Epidermal melanocyte (primary cell): ENCODE measurements at regions not wholly inside any gene's neighbourhood (a gene's known extent, or its start where the extent isn't known, plus 50 kb on each side); places are given as distances from the start of the nearest gene placed in this dataset.
"Not testable (repeated sequence)": the region's sequence is repeated elsewhere in the genome, so short reads cannot be mapped to it uniquely, and the experiment has no call there.

Experiments
- DNase-seq: peaks from one replicate; pipeline ENCODE4 v3.0.0; 2011; ENCODE audit warnings: low spot score; ENCODE audit not compliant: insufficient read length

DNA sequence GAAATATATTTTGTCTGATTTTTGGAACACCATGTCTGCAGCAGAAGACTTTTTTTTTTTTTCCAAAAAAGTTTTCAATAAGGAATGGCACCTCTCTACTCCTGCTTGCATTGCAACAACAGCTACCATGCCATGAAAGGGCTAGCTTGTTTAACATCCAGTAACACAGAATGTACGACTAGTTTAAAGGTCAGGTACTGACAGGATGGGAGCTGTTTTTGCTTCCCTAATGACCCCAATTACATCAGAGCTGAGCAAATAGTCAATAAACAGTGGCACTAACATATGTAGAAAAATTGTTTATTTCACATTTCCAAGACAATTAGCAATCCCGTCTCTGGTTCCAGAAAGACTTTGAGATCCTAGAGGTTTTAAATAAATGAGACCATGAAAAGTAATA, 693.8 kb downstream of the NR2F1-AS1 start:
- no peak for DNase-seq

DNA sequence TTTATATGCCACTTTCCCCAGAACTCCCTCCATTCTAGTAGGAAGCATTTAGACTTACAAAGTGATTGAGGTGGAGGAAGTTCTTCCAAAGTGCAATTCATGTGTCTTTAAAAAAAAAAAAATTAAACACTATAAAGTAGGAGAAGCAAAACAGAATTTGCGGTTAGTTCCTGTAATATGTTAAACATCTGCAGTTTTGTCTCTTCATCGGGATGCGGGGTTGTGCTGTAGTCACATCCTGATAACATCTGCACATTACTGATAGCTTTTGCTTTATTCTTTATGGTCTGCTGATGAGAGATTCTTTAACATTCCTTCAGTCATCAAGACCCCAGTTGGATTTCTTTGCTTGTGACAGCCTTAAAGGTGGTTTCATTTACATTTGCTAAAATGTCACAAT, 694.3 kb downstream of the NR2F1-AS1 start:
- DNase-seq, result no peak

DNA sequence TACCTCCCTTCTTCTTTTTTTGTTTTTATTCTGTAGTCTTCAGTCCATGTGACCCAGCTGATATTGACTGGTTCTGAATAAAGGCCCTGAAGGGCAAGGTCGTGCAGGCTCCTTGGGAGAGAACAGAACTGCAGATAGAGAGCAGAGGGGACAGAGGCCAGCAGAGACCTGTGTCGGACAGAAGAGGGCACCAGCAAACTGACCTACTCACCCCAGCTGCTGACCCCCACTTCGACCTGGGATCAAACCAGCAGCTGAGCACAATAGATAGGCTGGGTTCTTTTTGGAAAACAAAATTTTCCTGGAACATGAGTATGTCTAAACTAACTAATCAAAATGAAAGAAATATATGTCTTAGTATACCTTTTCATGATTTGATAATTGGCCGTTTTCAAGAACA, 695.1 kb downstream of the NR2F1-AS1 start:
- DNase-seq, result no peak

- DNase-seq, result no peak
These were observed 696.5 kb downstream of the NR2F1-AS1 start for GRCh38 chr5:92884469-92884868.

DNA sequence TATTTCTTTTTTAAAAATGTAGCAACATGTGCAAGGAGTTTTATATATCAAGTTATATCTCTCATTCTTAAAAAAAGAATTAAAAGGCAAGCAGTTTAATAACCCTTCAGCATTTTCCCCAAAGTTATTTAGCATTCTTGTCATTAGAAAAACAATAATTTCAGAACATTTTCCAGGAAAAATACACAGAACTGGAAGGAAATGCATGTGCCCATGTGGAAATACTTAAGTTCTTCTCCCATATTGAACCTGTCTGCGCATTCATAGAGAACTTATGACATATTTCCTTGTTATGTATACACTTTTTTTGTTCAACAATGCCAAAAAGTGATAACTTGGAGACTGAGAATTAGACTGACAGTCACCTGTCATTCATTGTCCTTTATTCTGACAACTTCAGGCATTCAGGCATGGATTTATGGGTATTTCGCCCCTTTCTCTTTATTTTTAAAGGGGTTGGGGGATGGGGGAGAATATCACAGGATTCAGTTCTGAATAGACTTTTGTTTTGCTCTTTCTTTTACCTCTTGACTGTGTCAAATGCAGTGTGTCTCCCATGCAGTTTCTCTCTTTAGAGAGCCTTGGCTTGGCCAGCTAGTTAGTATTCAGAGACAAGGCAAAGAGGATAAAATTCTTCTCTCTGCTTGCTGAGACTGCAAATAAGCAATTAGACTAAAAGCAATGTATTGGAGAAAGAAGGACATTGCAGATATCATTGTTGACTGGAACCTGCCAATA, 701.0 kb downstream of the NR2F1-AS1 start:
- no peak for DNase-seq

- no peak for DNase-seq
These were observed 706.2 kb downstream of the NR2F1-AS1 start for GRCh38 chr5:92874790-92875189.

- no peak for DNase-seq
These were observed 712.6 kb downstream of the NR2F1-AS1 start for GRCh38 chr5:92868442-92868841.

DNA sequence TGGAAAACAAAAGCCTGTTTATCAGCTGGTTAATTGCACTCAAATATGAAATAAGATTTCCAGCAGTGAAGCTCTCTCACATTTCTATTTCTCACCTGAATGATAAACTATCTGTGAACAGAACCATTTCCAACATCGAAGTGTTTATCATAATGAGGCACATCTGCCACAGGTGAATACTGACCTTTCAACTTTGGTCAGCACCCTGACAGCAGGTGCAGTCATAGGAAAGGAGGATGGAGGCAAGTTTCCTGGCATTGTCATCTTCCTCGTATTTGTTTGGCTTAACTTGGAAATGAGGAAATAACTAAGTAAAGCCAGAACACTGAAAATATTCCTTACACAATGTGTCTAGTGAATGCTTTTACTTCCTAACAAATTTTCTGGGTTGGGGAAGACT, 716.4 kb downstream of the NR2F1-AS1 start:
- DNase-seq, result no peak

- no peak for DNase-seq
These were observed 717.4 kb downstream of the NR2F1-AS1 start for GRCh38 chr5:92863666-92864065.

DNA sequence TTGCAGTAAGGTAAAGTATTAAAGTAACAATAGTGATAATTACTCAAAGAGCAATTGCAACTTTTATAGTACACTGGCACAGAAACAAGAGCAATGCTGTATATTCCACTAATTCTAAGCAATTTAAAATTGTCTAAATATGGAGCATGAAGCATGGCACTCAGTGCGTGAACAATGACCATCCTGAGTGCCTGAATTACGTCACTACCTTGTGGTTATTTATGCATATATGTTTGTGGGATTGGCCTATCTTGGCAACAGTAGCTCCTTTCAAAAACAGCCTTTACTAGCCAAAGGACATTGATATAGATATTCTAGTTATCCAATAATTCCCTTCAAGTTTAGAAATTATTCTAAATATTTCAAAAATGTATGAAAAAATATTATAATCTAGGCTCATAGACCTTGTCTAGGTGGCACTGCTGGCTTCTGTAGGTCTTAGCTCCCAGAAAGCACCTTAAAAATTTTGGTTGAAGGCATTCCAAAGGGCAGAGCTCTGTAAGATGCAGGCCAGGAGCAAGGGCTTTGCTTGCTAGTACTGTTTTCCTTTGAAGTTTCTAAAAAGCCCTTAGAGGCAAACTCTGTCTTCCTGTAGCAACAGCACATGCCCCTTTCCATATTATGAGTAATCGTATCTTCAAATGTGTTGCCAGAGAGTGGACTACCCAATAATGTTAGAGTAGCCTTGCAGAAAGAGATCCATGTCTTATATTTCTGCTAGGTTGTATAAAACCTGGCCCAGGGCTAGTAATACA, 719.3 kb downstream of the NR2F1-AS1 start:
- no peak for DNase-seq

DNA sequence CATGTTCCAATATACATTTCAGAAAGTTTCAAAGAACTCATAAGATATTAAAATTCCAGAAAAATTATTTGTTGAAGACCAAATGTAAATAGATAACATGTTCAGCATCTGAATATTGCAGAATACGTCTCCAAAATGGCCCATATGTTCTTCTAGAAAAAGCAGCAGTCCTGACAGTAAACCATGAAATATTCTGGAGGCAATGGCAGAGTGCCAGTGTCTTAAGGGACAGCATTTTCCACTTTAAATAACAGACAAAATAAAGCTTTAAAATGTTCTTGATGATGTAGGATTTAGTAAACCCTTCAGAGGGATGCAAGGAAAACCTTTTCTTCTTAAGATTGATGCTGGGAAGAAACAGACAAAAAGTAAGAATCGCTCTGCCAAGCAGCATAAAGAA, 721.0 kb downstream of the NR2F1-AS1 start:
- no peak for DNase-seq

GRCh38 chr5:92852219-92852618, 728.8 kb downstream of the NR2F1-AS1 start:
- DNase-seq, result no peak

- no peak for DNase-seq
These were observed 730.1 kb downstream of the NR2F1-AS1 start for GRCh38 chr5:92850886-92851285.

DNA sequence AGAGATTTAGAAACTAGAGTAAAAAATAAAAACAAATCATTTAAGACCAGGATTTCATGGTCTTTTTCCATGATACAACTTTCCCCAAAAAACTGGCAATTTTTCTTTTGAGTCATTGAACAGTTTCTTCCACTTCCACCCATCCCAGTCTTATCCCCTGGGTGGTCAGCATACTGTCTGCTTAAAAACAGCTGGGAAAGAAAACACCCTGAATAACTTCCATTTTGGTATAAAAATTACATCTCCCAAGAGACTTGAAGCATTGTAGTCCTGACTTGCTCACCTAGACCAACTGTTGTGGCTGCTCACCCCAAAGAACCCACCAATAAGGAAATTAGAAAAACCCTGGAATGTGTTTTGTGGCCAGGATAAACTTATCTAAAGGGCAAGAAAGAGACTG, 731.3 kb downstream of the NR2F1-AS1 start:
- no peak for DNase-seq

GRCh38 chr5:92841604-92842155, 739.3 kb downstream of the NR2F1-AS1 start:
- DNase-seq, result no peak

DNA sequence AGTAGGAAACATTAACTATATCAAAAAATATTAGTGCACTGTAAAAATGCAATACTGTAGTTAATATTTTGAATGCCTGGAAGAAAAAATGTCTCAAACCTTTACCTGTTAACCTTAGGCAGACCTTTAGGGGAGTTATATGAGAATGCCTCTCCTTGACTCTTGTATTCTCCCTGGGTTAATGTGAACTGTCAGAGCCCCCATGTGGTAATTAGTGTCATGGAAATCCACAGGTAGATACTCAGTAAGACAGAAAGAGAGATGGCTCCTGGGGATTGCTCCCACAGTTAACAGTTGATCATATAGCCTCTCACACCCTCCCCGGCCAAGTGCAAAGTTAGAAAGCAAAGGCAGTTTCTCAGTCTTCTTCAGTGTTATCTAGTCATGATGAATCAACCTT, 742.8 kb downstream of the NR2F1-AS1 start:
- no peak for DNase-seq

- no peak for DNase-seq
These were observed 743.9 kb downstream of the NR2F1-AS1 start for GRCh38 chr5:92836855-92837755.

DNA sequence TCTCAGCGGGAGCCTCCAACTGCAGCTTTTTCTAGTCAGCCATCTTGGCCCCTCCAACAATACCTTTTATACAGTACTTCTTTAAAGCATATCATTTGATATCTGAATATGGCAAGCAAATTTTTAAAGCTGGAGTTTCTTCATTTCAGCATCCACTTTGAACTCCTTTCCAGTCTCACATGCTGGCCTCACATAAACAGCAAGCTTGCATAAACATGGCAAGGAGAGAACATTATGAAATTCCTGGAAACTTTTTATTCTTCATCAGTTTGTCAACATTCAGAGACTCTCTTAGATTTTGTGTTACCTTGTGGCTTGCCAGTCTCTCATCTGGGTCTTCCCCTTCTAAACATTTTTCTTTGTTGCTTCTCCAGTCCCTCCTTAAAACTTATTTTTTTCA, 745.3 kb downstream of the NR2F1-AS1 start:
- no peak for DNase-seq

DNA sequence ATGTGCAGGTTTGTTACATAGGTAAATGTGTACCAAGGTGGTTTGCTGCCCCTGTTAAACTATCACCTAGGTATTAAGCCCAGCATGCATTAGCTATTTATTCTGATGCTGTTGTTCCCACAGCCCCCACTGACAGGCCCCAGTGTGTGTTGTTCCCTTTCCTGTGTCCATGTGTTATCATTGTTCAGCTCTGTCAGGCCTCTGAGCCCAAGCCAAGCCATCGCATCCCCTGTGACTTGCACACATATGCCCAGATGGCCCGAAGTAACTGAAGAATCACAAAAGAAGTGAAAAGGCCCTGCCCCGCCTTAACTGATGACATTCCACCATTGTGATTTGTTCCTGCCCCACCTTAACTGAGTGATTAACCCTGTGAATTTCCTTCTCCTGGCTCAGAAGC, 757.5 kb downstream of the NR2F1-AS1 start:
- DNase-seq, result not testable (repeated sequence)

DNA sequence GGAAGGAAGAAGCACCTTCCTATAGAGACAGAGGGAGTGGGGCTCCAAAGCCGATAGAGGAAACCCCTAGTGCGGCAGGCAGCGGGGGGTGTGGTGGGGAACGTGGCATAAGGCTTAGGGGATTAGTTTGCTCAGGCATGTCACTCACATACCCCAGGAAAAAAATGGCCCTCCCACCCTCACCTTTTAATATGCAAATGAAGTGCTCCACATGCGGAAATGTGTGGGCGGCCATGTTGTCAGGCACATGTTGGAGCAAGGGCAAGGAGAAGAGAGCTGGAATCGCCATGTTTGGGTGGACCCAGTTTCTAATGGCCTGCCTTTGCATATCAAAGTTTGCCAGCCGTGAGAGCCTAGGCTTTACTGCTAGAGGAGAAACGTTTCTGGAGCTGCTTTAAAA, 758.8 kb downstream of the NR2F1-AS1 start:
- DNase-seq, result no peak

DNA sequence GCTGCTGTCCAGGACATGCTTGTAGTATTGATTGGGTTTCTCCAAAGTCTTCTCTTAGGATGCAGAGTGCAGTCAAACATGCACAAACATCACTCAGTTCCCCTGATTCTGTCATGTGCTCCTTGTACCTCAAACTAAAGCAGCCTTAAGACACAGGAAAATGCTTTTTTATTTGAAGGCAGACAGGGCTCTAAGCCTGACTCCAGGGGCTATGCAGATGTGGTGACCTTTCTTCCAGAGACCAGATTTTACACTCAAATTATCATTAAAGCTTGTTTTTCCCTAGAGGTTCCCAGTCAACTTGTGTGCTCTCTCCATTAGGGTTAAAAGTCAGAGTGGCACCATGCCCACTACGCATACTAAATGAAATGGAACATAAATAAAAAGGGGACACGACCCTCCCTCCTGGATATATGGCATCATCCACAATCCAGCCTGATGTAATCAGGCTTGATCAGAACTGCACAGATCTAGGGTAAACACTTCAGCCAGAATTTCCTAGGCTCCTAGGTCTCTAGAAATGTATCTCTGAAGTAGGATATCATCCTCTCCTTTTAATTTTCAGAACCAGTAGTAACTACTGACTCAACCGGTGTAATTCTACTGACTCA, 771.1 kb downstream of the NR2F1-AS1 start:
- no peak for DNase-seq
